OCI-LY7 (cell line): ENCODE measurements at regions not wholly inside any gene's neighbourhood (a gene's known extent, or its start where the extent isn't known, plus 50 kb on each side); places are given as distances from the start of the nearest gene placed in this dataset.

Source experiments
- BruUV-seq: library from RNA; stranded (reverse); fragments of 400-500 nt; replicated peaks from 2 replicates; lab custom pipeline; 2021; lab: Mats Ljungman, UMichigan
- CTCF ChIA-PET: fragments of 300-600 bp; sonication (Branson Sonifier 250); formaldehyde crosslinking; loops from one replicate; lab custom pipeline; 2022; ENCODE audit warnings: antibody characterized with exemption; ENCODE audit not compliant: unreplicated experiment; lab: Charles Lee
- POLR2A ChIA-PET: fragments of 300-600 bp; sonication (Branson Sonifier 250); formaldehyde crosslinking; loops from one replicate; lab custom pipeline; 2022; ENCODE audit warnings: antibody characterized with exemption; lab: Charles Lee
- DNase-seq: peaks from one replicate; pipeline ENCODE4 v3.0.0-alpha.2; 2015; ENCODE audit warnings: low spot score
- H2AFZ ChIP-seq: fragments of 200-600 bp; sonication (generic), shearing (Covaris generic); 2 replicates; pipeline ENCODE4 v1.6.1; 2014; ENCODE audit warnings: mild to moderate bottlenecking, antibody characterized with exemption, low read length, moderate library complexity
- H3K27ac ChIP-seq: fragments of 200-600 bp; sonication (generic); 2 replicates; pipeline ENCODE4 v1.5.1; 2014; ENCODE audit warnings: mixed run types, low read depth, mild to moderate bottlenecking, moderate library complexity, low read length, inconsistent platforms; ENCODE audit not compliant: poor library complexity, severe bottlenecking
- H3K36me3 ChIP-seq: fragments of 200-600 bp; sonication (generic); 2 replicates; pipeline ENCODE4 v1.6.1; 2014; ENCODE audit warnings: mild to moderate bottlenecking, antibody characterized with exemption, low read length, moderate library complexity, mixed read lengths; ENCODE audit not compliant: insufficient read depth
- H3K4me1 ChIP-seq: fragments of 200-600 bp; sonication (generic); 2 replicates; pipeline ENCODE4 v1.5.1; 2014; ENCODE audit warnings: mild to moderate bottlenecking, low read length; ENCODE audit not compliant: insufficient read depth, poor library complexity, severe bottlenecking
- H3K4me2 ChIP-seq: fragments of 200-600 bp; sonication (generic); 2 replicates; pipeline ENCODE4 v1.6.1; 2014; ENCODE audit warnings: mild to moderate bottlenecking, low read length
- H3K4me3 ChIP-seq: fragments of 200-600 bp; sonication (generic); 2 replicates; pipeline ENCODE4 v1.5.1; 2014; ENCODE audit warnings: mild to moderate bottlenecking, low read depth, low read length; ENCODE audit not compliant: poor library complexity, severe bottlenecking
- H3K79me2 ChIP-seq: fragments of 200-600 bp; sonication (generic); 2 replicates; pipeline ENCODE4 v1.6.1; 2016; ENCODE audit warnings: low read depth, mild to moderate bottlenecking, low read length, moderate library complexity, mixed read lengths; ENCODE audit not compliant: insufficient read depth
- H3K9me2 ChIP-seq: fragments of 200-600 bp; sonication (generic); 2 replicates; pipeline ENCODE4 v1.6.1; 2016; ENCODE audit warnings: mild to moderate bottlenecking, low read length, mixed read lengths; ENCODE audit not compliant: insufficient read depth
- H3K9me3 ChIP-seq: fragments of 200-600 bp; sonication (generic); 2 replicates; pipeline ENCODE4 v1.6.1; 2014; ENCODE audit warnings: mild to moderate bottlenecking, mixed run types, low read length, mixed read lengths
- H4K20me1 ChIP-seq: fragments of 200-600 bp; sonication (generic); 2 replicates; pipeline ENCODE4 v1.6.1; 2014; ENCODE audit warnings: mild to moderate bottlenecking, antibody characterized with exemption, low read length, moderate library complexity, mixed read lengths; ENCODE audit not compliant: insufficient read depth
- EZH2phosphoT487 ChIP-seq: fragments of 200-600 bp; sonication (generic); IDR thresholded peaks from 2 replicates; pipeline ENCODE4 v1.6.1; 2018; ENCODE audit warnings: low read depth, borderline replicate concordance, mild to moderate bottlenecking, mixed run types, antibody characterized with exemption, low read length, moderate library complexity, mixed read lengths
- intact Hi-C: fragments of 100-400 bp; cut with micrococcal nuclease; formaldehyde crosslinking; loops from one replicate; pipeline ENCODE4 v1.10.0; 2022; ENCODE audit not compliant: unreplicated experiment
- TF ChIP-seq, protein P1 (sequence below): fragments of 200-600 bp; sonication (generic); conservative IDR thresholded peaks from 2 replicates; pipeline ENCODE4 v1.5.1; 2014; ENCODE audit warnings: mild to moderate bottlenecking, antibody characterized with exemption, low read length, moderate library complexity, mixed read lengths

DNA sequence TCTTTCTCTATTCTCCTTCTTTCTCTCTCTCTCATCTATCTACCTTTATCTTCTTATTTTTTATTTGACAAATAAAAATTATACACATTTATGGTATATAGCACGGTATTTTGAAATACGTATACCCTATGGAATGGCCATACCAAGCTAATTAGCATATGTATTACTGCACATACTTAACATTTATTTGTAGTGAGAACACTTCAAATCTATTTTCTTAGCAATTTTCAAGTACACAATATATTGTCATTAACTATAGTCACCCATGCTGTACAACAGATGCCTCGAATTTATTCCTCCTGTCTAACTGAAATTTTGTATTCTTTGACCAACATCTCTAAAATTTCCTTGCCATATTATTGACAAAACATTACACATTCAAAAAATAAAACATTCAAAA is 447.1 kb downstream of the MIAT start:
- CTCF ChIA-PET, result no interaction called here
- POLR2A ChIA-PET, result no interaction called here
- no peak for DNase-seq
- Histone ChIP-seq H3K27ac (no peak overlapping the region), H2AFZ (no peak overlapping the region), H3K9me3 (no peaks in the 10 kb centered on the region), H3K4me1 (no peaks in the 10 kb centered on the region), H3K36me3 (no peaks in the 10 kb centered on the region), H3K4me3 (no peak overlapping the region), H4K20me1 (no peaks in the 10 kb centered on the region), H3K9me2 (no peaks in the 10 kb centered on the region), H3K4me2 (no peak overlapping the region), H3K79me2 (no peaks in the 10 kb centered on the region)
- intact Hi-C loops, result no loop called here
- TF ChIP-seq, protein P1, sequence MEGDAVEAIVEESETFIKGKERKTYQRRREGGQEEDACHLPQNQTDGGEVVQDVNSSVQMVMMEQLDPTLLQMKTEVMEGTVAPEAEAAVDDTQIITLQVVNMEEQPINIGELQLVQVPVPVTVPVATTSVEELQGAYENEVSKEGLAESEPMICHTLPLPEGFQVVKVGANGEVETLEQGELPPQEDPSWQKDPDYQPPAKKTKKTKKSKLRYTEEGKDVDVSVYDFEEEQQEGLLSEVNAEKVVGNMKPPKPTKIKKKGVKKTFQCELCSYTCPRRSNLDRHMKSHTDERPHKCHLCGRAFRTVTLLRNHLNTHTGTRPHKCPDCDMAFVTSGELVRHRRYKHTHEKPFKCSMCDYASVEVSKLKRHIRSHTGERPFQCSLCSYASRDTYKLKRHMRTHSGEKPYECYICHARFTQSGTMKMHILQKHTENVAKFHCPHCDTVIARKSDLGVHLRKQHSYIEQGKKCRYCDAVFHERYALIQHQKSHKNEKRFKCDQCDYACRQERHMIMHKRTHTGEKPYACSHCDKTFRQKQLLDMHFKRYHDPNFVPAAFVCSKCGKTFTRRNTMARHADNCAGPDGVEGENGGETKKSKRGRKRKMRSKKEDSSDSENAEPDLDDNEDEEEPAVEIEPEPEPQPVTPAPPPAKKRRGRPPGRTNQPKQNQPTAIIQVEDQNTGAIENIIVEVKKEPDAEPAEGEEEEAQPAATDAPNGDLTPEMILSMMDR, result no peak
- TF ChIP-seq EZH2phosphoT487, result no peak
- BruUV-seq, result no TSS peak

DNA sequence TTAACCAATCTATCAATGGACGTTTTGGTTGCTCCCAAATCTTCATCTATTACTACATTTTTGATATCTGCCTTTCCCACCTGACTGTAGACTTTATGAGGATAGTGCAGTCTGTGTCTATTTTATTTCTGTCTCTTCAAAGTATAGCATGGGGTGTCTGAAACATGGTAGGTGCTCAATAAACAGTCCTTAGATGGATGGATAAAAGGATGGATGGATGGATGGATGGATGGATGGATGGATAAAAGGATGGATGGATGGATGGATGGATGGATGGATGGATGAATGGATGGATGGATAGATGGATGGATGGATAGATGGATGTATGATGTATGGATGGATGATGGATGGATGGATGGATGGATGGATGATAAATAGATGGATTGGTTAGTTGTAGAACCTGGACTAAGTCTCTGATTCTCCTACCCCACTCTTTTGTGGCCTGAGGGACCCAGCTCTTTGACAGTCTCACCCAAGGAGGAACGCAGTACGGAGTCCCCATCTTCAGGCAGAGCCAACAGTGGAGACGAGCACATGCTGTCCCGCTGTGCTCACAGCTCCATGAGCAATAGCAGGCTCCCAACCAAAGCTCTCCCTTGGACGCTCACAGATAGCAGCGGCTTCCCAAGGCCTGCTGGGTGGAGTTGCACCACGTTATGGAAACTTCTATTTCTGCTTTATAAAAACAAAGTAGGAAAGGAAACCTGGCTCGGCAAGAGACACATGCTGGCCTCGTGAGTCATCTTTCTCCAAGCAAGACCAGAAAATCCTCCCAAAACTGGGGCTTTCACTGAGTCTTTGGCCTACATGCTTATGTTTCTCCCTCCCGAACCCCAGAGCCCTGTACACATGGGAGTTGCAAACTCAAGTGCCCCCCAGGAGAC is 448.0 kb downstream of the MIAT start:
- Histone ChIP-seq H3K4me1 (no peaks in the 10 kb centered on the region), H4K20me1 (no peaks in the 10 kb centered on the region), H3K4me2 (no peak overlapping the region), H3K36me3 (no peaks in the 10 kb centered on the region), H2AFZ (no peak overlapping the region), H3K79me2 (no peaks in the 10 kb centered on the region), H3K9me3 (no peaks in the 10 kb centered on the region), H3K27ac (no peak overlapping the region), H3K9me2 (no peaks in the 10 kb centered on the region), H3K4me3 (no peak overlapping the region)
- ChIA-PET POLR2A (no interaction called here), CTCF (no interaction called here)
- BruUV-seq, result no TSS peak
- intact Hi-C loops, result no loop called here
- DNase-seq, result no peak
- TF ChIP-seq, protein P1, result no peak
- no peak for TF ChIP-seq EZH2phosphoT487

DNA sequence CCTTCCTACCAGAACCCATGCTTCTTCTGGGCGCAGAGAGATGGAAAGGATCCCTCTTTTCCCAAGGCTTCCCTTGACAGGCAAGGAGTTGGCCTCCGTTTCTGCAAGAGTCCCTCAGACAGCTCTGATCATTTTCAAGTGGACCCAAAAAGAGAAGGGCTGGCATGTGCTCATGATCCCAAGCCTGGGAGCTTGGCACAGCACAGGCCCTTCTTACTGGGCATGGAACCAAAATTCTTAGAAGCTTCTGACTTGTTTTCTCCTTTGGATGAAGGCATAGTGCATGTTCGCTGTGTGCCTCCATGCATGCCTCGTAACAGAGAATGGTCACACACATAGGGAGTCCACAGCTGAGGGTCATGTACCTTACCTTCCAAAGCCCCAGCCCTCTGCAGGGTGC is 449.6 kb downstream of the MIAT start:
- H3K9me3 ChIP-seq, result no peaks in the 10 kb centered on the region
- H3K79me2 ChIP-seq, result no peaks in the 10 kb centered on the region
- no peak overlapping the region for H3K27ac ChIP-seq
- H3K36me3 ChIP-seq, result no peaks in the 10 kb centered on the region
- H4K20me1 ChIP-seq, result no peaks in the 10 kb centered on the region
- no peaks in the 10 kb centered on the region for H3K9me2 ChIP-seq
- intact Hi-C loops, result no loop called here
- TF ChIP-seq, protein P1, result no peak
- TF ChIP-seq EZH2phosphoT487, result no peak
- H2AFZ ChIP-seq, result no peak overlapping the region
- no TSS peak for BruUV-seq
- no peak overlapping the region for H3K4me3 ChIP-seq
- no peak overlapping the region for H3K4me2 ChIP-seq
- POLR2A ChIA-PET, result no interaction called here
- H3K4me1 ChIP-seq, result no peaks in the 10 kb centered on the region
- DNase-seq, result no peak
- CTCF ChIA-PET, result no interaction called here
